HG02610 (cell line): ENCODE measurements at regions not wholly inside any gene's neighbourhood (a gene's known extent, or its start where the extent isn't known, plus 50 kb on each side); places are given as distances from the start of the nearest gene placed in this dataset.
"Not testable (repeated sequence)": the region's sequence is repeated elsewhere in the genome, so short reads cannot be mapped to it uniquely, and the experiment has no call there.

Experiments
- ATAC-seq: cut with Tn5 transposase; IDR thresholded peaks from one replicate; pipeline ENCODE4 v1.9.1; 2021; ENCODE audit warnings: mild to moderate bottlenecking, moderate library complexity; ENCODE audit not compliant: unreplicated experiment

GRCh38 chr2:53498210-53498609, 269.4 kb upstream of the CHAC2 start:
- ATAC-seq = no peak

- no peak for ATAC-seq
Observed at GRCh38 chr2:53497020-53497419, 270.6 kb upstream of the CHAC2 start.

- ATAC-seq = no peak
Observed at GRCh38 chr2:53493210-53493609, 274.4 kb upstream of the CHAC2 start.

DNA sequence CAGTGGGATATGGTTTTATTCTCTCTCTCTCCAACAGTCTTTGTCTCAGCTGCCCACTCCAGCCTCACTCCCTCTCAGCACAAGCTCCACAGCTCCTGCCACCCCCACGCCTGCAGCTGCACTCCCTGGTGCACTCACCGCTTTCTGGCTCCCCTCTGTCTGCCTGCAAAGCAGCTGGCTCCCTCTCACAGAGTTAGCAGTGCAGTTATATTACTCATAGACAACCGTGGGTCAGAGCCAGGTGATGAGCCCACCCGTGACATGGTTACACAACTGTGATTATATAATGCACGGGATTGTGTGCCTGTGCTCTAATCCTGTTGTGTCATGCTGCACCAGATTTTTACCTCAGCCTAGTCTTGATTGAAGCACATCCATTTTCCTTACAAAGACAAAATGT, 276.9 kb upstream of the CHAC2 start:
- no peak for ATAC-seq

DNA sequence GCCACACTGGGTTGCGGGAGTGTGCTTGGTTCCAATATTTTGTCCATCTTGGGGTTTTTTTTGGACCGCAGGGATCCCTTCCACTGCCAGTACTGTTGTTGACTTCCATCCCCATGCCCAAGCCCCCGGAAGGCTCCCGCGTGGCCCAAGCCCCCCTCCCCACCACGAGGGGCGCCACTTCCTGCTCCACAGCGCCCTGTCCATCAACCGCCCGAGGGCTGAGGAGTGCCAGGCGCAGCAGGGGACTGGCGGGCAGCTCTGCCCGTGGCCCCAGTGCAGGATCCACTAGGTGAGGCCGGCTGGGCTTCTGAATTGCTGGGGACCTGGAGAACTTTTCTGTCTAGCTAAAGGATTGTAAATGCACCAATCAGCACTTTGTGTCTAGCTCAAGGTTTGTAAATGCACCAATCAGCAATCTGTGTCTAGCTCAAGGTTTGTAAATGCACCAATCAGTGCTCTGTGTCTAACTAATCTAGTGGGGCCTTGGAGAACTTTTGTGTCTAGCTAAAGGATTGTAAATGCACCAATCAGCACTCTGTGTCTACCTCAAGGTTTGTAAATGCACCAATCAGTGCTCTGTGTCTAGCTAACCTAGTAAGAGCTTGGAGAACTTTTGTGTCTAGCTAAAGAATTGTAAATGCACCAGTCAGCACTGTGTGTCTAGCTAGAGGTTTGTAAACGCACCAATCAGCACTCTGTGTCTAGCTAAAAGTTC, 281.3 kb upstream of the CHAC2 start:
- ATAC-seq = not testable (repeated sequence)

GRCh38 chr2:53485021-53485728, 282.4 kb upstream of the CHAC2 start:
- no peak for ATAC-seq

DNA sequence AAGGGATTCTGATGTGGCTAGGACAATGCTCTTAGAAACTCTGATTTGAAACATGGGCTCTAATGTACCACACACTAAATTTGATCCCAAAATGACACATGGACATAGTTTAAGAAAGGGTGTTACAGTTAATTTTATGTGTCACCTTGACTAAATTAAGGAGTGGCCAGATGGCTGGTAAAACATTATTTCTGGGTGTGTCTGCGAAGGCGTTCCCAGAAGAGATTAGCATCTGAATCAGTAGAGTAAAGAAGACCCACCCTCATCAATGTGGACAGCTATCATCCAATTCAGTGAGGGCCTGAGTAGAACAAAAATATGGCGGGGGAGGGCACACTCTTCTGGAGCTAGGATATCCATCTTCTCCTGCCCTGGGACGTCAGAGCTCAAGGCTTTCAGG, 283.1 kb upstream of the CHAC2 start:
- no peak for ATAC-seq

DNA sequence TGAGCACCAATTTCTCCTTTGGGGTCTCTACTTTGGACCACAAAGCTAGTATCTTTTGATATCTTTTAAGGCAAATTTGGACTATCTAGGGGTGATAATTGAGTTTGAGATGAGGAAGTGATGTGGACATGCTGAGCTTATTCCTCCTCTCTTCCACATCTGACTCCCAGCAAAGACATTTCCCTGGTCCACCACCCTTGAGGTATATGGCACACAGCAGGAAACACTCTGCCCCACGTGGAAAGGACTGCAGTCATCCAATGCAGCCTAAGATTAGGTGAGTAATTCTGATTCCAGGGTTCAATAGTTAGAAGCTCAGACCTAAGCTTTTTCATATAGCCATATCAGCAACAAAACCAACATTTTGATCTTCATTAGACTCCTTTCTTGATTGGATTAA, 290.1 kb upstream of the CHAC2 start:
- ATAC-seq = no peak

DNA sequence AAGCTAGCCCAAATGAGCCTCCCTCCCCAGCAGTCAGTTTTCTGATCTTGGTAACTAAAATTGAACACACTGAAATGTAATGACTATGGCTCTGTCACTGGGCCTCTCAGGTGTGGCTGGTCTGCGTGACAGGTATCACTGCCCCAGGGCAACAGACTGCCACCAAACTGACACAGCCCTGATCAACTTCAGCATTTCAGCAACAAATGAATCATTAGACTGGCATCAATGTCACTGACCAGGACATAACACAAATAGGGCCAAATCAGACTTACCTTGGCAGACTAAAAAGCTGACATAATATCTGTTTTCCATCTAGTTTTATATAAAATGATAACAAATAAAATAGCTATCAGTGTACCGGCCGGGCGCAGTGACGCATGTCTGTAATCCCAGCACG, 290.8 kb upstream of the CHAC2 start:
- no peak for ATAC-seq

DNA sequence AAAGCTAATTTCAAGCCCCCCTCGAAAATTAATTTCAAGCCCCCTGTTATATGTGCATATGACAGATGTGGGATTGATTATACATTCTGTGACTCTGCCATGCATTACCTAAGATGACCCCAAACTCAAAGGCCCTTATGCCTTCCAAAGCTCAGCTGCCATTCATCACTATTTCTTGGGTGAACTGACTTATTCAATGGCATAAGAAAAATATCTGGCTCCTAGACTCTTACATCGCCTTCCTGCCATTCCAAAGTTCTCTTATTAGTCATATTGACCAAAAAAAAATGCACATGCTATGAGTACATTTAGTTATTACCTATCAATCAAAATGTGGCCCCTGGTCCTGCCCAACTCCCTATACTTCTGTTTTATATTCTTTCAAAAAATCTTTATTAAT, 291.8 kb upstream of the CHAC2 start:
- no peak for ATAC-seq

DNA sequence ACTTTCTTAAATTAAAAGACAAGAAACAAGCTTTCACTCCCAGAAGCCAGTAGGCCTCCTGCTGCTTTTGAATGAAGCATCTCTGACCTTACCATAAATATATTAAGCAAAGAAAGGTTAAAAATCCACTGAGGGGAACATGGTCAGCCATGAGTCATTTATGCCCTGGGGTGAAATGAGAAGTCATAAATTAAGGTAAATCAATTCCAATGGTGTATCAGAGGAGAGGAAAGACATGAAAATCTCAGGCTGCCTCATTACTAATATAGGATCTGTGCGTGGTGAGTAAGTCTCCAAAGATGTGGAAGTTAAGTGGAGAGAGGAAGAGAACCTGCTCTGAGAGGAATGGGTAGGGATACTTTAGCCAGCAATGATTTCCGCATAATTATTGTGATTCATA, 292.3 kb upstream of the CHAC2 start:
- no peak for ATAC-seq

DNA sequence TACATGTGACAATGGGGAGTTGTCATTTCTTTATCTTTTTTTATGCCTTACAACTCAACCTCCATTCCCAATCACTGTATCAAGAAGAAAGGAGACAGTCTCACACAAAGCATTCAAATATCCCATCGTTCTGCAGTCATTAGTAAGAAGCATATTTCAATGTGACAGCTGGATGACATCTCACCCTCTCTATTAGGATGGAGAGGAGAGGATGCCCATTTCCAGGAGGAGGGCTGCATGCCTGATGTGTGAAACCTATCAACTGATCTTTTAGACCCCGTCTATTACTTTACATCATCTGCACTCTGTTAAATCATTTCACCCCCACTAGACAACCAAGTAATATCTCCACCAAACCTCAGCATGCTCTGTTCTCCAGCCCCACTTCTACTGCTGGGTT, 292.7 kb upstream of the CHAC2 start:
- no peak for ATAC-seq

DNA sequence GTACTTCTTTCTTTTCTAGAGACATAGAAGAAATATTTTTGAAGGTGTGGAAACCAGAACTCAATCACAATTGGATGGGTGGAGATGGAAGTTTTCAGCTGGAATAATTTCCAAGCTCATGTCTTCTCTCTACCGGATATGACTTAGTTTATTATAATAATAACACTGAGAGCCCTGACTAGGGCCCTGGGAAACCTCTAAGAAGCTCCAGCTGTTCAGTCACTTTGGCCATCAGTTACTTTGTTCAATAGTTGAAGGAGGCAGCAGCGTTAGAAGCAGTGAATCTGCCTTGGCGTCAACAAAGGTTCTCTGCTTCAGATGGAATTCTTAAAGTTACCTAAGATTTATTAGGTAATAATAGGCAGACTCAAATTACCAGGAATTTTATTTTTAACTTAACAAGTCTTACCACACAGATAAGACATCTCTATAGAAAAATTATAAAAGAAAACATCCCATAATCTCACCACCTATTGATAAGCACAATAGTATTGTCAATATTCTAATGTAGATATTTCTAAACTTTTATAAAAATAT, 293.8 kb upstream of the CHAC2 start:
- ATAC-seq = no peak

GRCh38 chr2:53473236-53473635, 294.4 kb upstream of the CHAC2 start:
- ATAC-seq = no peak

DNA sequence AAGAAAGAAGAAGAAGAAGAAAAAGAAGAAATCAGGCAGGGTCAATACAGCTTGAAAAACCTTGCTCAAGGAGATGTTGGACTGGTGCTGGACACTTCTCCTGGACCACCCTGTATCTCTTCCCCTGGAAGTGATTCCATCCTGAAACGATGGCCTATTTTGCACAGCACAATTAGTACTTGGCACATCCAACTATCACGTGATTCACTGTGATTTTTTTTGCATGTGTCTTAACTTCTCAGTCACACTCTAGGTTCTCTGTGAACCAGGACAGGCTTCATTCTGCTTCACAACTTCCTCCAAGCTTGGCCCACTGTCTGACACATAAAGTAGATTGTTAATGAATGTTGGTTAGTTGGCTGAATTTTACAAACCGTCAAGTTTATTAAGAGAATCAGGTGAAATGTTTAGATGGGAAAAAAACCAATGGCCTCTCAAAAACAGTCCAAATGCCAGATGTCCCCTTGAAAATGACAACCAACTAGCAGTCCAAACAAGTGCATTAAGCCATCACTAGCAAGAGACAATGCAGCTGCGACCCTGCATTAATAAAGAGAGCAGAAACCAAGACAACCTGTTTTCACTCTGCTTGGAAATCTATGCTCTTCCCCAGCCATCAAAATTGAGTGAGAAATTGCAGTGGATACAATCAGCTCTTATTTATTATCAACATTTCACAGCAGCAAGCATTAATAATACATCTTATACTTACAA, 300.0 kb upstream of the CHAC2 start:
- ATAC-seq = no peak

- no peak for ATAC-seq
Observed at GRCh38 chr2:53463806-53464726, 303.5 kb upstream of the CHAC2 start.

- no peak for ATAC-seq
Observed at GRCh38 chr2:53460937-53461336, 306.7 kb upstream of the CHAC2 start.

DNA sequence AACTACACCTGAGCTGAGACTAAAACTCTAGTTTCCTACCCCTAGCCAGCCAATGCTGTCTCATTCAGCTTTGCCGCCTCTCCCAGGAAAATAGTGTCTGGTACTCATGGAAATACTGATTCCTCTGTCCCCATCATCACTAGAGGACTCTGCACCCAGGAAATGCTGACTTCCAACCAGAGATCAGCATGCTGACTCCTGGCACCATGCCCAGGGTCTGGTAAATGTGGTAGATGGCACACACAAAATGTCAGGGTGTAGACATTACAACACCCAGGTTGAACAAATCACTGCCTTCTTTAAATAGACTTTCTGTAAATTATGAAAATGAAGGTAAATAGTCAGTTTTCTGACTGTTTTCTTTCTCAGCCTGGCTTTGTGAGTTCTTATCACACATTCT, 307.3 kb upstream of the CHAC2 start:
- ATAC-seq = no peak

DNA sequence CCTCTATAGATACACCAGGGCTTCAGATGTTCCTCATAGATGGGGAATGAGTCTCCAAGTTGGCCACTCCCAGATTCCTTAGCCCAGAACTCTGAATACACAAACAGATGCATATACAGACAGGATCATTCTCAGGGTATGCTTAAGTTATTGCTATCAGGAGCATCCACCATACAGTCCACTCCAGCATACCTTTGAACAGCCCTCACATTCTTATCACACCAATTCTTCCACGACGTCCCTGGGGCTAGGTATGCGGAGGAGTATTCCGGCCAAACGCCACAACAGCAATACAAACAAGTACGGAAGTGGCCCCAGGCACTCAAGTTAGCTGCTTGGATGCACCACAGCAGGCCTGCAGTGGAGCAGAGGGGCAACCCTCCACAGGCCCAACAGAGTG, 312.5 kb upstream of the CHAC2 start:
- ATAC-seq = no peak

DNA sequence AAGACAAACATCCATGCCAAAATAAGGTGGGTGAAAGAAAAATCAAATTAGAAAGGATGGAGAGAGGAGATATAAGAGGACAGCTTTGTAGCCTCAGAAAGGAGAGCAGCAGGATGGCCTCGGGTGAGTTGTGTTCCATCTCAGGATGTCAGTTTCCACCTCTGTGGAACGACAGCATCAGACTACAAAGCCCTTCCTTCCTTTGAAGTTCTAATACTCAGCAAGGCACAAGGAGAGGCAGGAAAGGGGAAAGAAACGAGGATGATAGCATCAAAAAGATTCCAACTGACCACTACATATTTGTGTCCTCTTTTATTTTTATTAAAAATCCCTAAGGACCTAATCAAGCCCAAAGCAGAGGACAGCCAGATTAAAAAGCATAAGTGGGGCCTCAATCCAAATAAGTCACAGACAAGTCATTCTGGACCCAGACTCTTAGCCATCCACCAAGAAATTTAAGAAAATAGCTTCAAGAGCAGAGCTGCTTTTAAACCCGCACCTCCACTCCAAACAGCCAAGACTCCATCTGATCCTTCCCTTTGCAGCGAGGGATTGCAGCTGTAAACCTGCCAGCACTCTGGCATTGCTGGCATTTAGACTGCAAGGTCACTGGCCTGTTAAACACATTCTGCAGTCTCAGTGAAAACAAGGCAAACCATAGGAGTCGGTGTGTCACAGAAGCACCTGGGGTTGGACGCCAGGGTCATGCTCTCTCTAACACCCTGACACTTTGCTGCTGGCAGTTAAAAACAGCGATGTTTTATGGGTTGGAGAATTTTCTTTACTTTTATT, 314.5 kb upstream of the CHAC2 start:
- ATAC-seq = no peak
